Fibroblast of skin of right biceps (primary cell): ENCODE measurements at regions not wholly inside any gene's neighbourhood (a gene's known extent, or its start where the extent isn't known, plus 50 kb on each side); places are given as distances from the start of the nearest gene placed in this dataset.
"Not testable (repeated sequence)": the region's sequence is repeated elsewhere in the genome, so short reads cannot be mapped to it uniquely, and the experiment has no call there.

ENCODE experiments used
- DNase-seq: peaks from one replicate; pipeline ENCODE4 v3.0.0-alpha.2; 2013

GRCh38 chr12:102726686-102727085 lies 190.4 kb downstream of the PAH start:
- DNase-seq, result no peak

- no peak for DNase-seq
Measured at GRCh38 chr12:102722147-102722546, 194.9 kb downstream of the PAH start.

GRCh38 chr12:102708108-102708507 lies 208.9 kb downstream of the PAH start:
- no peak for DNase-seq

- DNase-seq, result peak; percentile 72
Measured at GRCh38 chr12:102702447-102703114, 214.5 kb downstream of the PAH start.

GRCh38 chr12:102696045-102696444 lies 215.7 kb upstream of the IGF1 start:
- no peak for DNase-seq

- no peak for DNase-seq
Measured at GRCh38 chr12:102694903-102695302, 214.5 kb upstream of the IGF1 start.

- no peak for DNase-seq
Measured at GRCh38 chr12:102691773-102692555, 211.6 kb upstream of the IGF1 start.

- no peak for DNase-seq
Measured at GRCh38 chr12:102690253-102690652, 209.9 kb upstream of the IGF1 start.

- DNase-seq, result no peak
Measured at GRCh38 chr12:102689701-102690100, 209.3 kb upstream of the IGF1 start.

GRCh38 chr12:102687523-102687922 lies 207.2 kb upstream of the IGF1 start:
- no peak for DNase-seq

GRCh38 chr12:102685841-102686240 lies 205.5 kb upstream of the IGF1 start:
- no peak for DNase-seq

- DNase-seq, result peak; percentile 22
Measured at GRCh38 chr12:102685172-102685571, 204.8 kb upstream of the IGF1 start.

- no peak for DNase-seq
Measured at GRCh38 chr12:102682366-102683289, 202.3 kb upstream of the IGF1 start.

- no peak for DNase-seq
Measured at GRCh38 chr12:102681747-102682146, 201.4 kb upstream of the IGF1 start.

- no peak for DNase-seq
Measured at GRCh38 chr12:102681309-102681708, 200.9 kb upstream of the IGF1 start.

- no peak for DNase-seq
Measured at GRCh38 chr12:102680304-102680703, 199.9 kb upstream of the IGF1 start.

- no peak for DNase-seq
Measured at GRCh38 chr12:102676812-102677211, 196.4 kb upstream of the IGF1 start.

GRCh38 chr12:102675672-102676071 lies 195.3 kb upstream of the IGF1 start:
- DNase-seq, result peak; percentile 86

GRCh38 chr12:102673606-102674005 lies 193.2 kb upstream of the IGF1 start:
- DNase-seq, result no peak

GRCh38 chr12:102672212-102672611 lies 191.8 kb upstream of the IGF1 start:
- DNase-seq, result peak; percentile 68

GRCh38 chr12:102669056-102669455 lies 188.7 kb upstream of the IGF1 start:
- DNase-seq, result peak; percentile 13

GRCh38 chr12:102666176-102666575 lies 185.8 kb upstream of the IGF1 start:
- not testable (repeated sequence) for DNase-seq

GRCh38 chr12:102659200-102659911 lies 179.0 kb upstream of the IGF1 start:
- DNase-seq, result no peak
